ENCODE measurements at regions not wholly inside any gene's neighbourhood (a gene's known extent, or its start where the extent isn't known, plus 50 kb on each side); places are given as distances from the start of the nearest gene placed in this dataset.

- CTCF ChIA-PET, result interaction anchor here (0.8 kb wide), 1 partner anchor 425 kb away, joined by 4 read pairs; no protein-coding TSS in a partner anchor
- DNase-seq (ENCODE audit: low spot score), result no peak
- POLR2A ChIA-PET (ENCODE audit: low non-redundant PET), result interaction anchor here (0.6 kb wide), 1 partner anchor 54 kb away, joined by 3 read pairs; no protein-coding TSS in a partner anchor
- TF ChIP-seq CTCF (conservative IDR thresholded peaks at IDR 0.05; ENCODE audit: low read depth), result no peak
- no peak overlapping the region for H3K27ac ChIP-seq
These were observed 594.9 kb downstream of the KCTD8 start for GRCh38 chr4:43853565-43854264.

- POLR2A ChIA-PET (ENCODE audit: low non-redundant PET), result no interaction called here
- no peak for DNase-seq (ENCODE audit: low spot score)
- CTCF ChIA-PET, result no interaction called here
- H3K27ac ChIP-seq, result no peak overlapping the region
- no peak for TF ChIP-seq CTCF (conservative IDR thresholded peaks at IDR 0.05; ENCODE audit: low read depth)
These were observed 593.3 kb downstream of the KCTD8 start for GRCh38 chr4:43855283-43855682.

DNA sequence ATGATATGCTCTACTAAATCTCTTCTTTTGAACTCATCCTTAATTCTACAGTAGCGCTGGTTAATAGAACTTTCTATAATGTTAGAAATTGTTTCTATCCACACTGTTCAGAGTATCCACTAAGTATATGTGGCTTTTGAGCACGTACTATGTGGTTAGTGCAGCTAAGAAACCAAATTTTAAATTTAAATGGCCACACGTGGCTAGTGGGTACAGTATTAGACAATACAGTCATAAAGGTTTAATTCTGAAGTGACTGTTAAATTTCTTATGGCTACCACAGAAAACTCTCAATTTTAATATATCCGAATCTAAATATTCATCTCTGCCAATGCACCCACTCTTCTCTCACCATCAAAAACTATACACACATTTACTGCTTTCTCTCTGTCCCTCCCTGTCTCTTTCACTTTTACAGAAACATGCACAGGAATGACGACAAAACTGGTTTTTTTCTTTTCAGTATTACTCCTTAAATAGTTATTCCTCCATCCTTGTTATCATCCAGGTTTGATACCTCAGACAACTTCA, 583.9 kb downstream of the KCTD8 start:
- ChIA-PET POLR2A (ENCODE audit: low non-redundant PET) (no interaction called here), CTCF (no interaction called here)
- no peak for TF ChIP-seq CTCF (conservative IDR thresholded peaks at IDR 0.05; ENCODE audit: low read depth)
- no peak overlapping the region for H3K27ac ChIP-seq
- DNase-seq (ENCODE audit: low spot score), result no peak

- CTCF ChIA-PET, result no interaction called here
- DNase-seq (ENCODE audit: low spot score), result no peak
- H3K27ac ChIP-seq, result no peak overlapping the region
- POLR2A ChIA-PET (ENCODE audit: low non-redundant PET), result no interaction called here
- TF ChIP-seq CTCF (conservative IDR thresholded peaks at IDR 0.05; ENCODE audit: low read depth), result no peak
These were observed 580.7 kb downstream of the KCTD8 start for GRCh38 chr4:43867908-43868307.

GRCh38 chr4:43875655-43876054, 573.0 kb downstream of the KCTD8 start:
- no peak for DNase-seq (ENCODE audit: low spot score)
- TF ChIP-seq CTCF (conservative IDR thresholded peaks at IDR 0.05; ENCODE audit: low read depth), result no peak
- ChIA-PET CTCF (interaction anchor here (0.6 kb wide), 1 partner anchor 277 kb away, joined by 3 read pairs; no protein-coding TSS in a partner anchor), POLR2A (ENCODE audit: low non-redundant PET) (interaction anchor here (0.6 kb wide), 1 partner anchor 12 kb away, joined by 3 read pairs; no protein-coding TSS in a partner anchor)
- H3K27ac ChIP-seq, result no peak overlapping the region

DNA sequence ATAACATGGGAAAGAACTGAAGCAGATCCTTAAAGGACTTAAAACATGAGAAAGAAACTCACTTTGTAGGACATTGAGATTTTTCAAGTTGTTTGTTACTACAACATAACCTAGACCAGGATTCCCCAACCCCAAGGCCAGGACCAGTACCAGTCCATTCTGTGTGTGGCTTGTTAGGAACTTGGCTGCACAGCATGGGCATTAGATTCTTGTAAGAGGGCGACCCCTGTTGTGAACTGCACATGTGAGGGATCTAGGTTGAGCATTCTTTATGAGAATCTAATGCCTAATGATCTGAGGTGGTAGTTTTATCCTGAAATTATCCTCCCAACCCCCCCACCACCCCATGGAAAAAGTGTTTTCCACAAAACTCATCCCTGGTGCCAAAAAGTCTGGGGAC, 566.1 kb downstream of the KCTD8 start:
- ChIA-PET POLR2A (ENCODE audit: low non-redundant PET) (no interaction called here), CTCF (no interaction called here)
- H3K27ac ChIP-seq, result no peak overlapping the region
- no peak for DNase-seq (ENCODE audit: low spot score)
- TF ChIP-seq CTCF (conservative IDR thresholded peaks at IDR 0.05; ENCODE audit: low read depth), result no peak
